ENCODE measurements at regions not wholly inside any gene's neighbourhood (a gene's known extent, or its start where the extent isn't known, plus 50 kb on each side); places are given as distances from the start of the nearest gene placed in this dataset.

GRCh38 chr5:166992874-166993722 lies 1298.3 kb upstream of the WWC1 start:
- no peak for TF ChIP-seq CTCF (IDR thresholded peaks at IDR 0.05; ENCODE audit: poor library complexity)
- no peak for TF ChIP-seq EZH2 (IDR thresholded peaks at IDR 0.05; ENCODE audit: borderline replicate concordance)

All from hepatocyte (in vitro differentiated cells).